ENCODE measurements at regions not wholly inside any gene's neighbourhood (a gene's known extent, or its start where the extent isn't known, plus 50 kb on each side); places are given as distances from the start of the nearest gene placed in this dataset.
"Not testable (repeated sequence)": the region's sequence is repeated elsewhere in the genome, so short reads cannot be mapped to it uniquely, and the experiment has no call there.

GRCh38 chr14:25833341-25834126 is 764.3 kb downstream of the NOVA1 start:
- ATAC-seq (no peak), DNase-seq (ENCODE audit: low spot score in 2 of 2) (no peak)
- peaks cover 0 to 4% of the 10 kb centered on the region in 2 donors for H3K36me3 Mint-ChIP-seq
- H3K27ac Mint-ChIP-seq: no peak overlapping the region
- H3K9me3 Mint-ChIP-seq: peaks cover 14 to 18% of the 10 kb centered on the region in 2 donors

- Mint-ChIP-seq H3K36me3 (peaks cover 0 to 4% of the 10 kb centered on the region in 2 donors), H3K9me3 (peaks cover 9 to 10% of the 10 kb centered on the region in 2 donors), H3K27ac (no peak overlapping the region)
- ATAC-seq (no peak), DNase-seq (ENCODE audit: low spot score in 2 of 2) (no peak)
Observed at GRCh38 chr14:25832585-25832984, 765.2 kb downstream of the NOVA1 start.

- H3K27ac Mint-ChIP-seq: no peak overlapping the region
- ATAC-seq: no peak
- H3K9me3 Mint-ChIP-seq: peaks cover 5 to 9% of the 10 kb centered on the region in 2 donors
Observed at GRCh38 chr14:25828562-25828961, 769.3 kb downstream of the NOVA1 start.

DNA sequence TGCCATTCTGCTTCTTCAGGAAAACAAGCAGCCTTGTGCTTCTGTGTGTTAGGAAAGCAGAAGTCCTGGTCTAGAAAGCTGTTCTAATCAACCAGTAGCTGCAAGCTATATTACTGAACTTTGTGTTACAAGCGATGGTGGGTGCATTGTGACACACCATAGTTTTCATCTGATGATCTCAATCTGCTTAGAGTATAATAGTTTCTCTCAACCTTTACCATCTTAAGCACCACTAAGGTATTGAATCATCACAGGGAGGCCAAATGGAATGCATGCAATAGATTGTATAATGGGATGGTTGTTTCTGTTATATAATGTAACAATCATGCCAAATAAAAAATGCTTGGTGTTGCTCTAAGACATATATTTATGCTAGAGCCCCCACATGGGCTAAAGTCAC is 771.7 kb downstream of the NOVA1 start:
- H3K9me3 Mint-ChIP-seq: peaks cover 5 to 9% of the 10 kb centered on the region in 2 donors
- no peak overlapping the region for H3K27ac Mint-ChIP-seq
- ATAC-seq: no peak
- no peaks in the 10 kb centered on the region for H3K36me3 Mint-ChIP-seq
- no peak for DNase-seq (ENCODE audit: low spot score in 2 of 2)

More at GRCh38 chr14:25828562-25828961, 769.3 kb downstream of the NOVA1 start:
- DNase-seq (ENCODE audit: low spot score in 2 of 2): no peak
- peaks cover 0 to 4% of the 10 kb centered on the region in 2 donors for H3K36me3 Mint-ChIP-seq

GRCh38 chr14:25820368-25820767 is 770.4 kb upstream of the STXBP6 start:
- DNase-seq (ENCODE audit: low spot score in 2 of 2): no peak
- no peak for ATAC-seq
- no peaks in the 10 kb centered on the region for H3K36me3 Mint-ChIP-seq
- peaks cover 18 to 25% of the 10 kb centered on the region in 2 donors for H3K9me3 Mint-ChIP-seq
- H3K27ac Mint-ChIP-seq: no peak overlapping the region

DNA sequence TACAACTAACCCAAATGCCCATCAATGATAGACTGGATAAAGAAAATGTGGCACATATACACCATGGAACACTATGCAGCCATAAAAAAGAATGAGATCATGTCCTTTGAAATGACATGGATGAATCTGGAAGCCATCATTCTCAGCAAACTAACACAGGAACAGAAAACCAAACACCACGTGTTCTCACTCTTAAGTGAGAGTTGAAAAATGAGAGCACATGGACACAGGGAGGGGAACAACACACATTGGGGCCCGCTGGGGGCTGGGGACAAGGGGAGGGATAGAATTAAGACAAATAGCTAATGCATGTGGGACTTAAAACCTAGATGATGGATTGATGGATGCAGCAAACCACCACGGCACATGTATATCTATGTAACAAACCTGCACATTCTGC is 764.7 kb upstream of the STXBP6 start:
- H3K27ac Mint-ChIP-seq; DNase-seq (ENCODE audit: low spot score in 2 of 2); ATAC-seq; H3K36me3 Mint-ChIP-seq: not testable (repeated sequence)
- peaks cover 17 to 20% of the 10 kb centered on the region in 2 donors for H3K9me3 Mint-ChIP-seq

DNA sequence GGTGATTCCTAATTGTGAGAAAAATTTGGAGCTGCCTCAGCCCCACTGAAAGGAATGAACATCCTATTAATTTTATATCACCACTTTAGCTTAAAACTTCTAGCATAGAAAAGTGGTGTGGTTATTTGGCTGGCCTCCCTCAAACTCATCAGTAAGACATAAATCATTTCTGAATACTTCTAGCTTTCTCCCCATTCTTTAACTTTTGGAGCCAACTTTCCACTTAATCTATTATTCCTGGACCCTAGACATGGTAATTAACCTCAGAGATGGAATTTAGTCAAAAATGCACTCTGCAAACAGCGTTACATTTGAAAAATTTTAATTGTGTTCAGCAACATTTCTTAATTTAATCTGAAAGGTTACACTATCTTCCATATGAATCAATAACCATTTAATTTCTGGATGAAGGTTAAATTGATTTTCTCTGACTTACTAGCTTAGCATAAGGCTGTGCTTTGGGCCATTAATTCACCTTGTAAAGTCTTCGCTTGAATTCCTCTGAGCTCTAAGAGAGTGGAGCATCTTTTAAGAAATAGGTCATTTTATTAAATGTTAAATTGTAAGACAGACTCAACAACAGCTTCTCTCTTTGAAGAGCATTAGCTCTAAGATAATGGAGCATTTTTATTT is 753.6 kb upstream of the STXBP6 start:
- ATAC-seq (no peak), DNase-seq (ENCODE audit: low spot score in 2 of 2) (no peak)
- Mint-ChIP-seq H3K9me3 (peaks cover 32 to 50% of the 10 kb centered on the region in 2 donors), H3K36me3 (peaks cover 0 to 12% of the 10 kb centered on the region in 2 donors), H3K27ac (no peak overlapping the region)

- Mint-ChIP-seq H3K27ac (no peak overlapping the region), H3K36me3 (peaks cover 0 to under 1% of the 10 kb centered on the region in 2 donors), H3K9me3 (peaks cover 28 to 50% of the 10 kb centered on the region in 2 donors)
- DNase-seq (ENCODE audit: low spot score in 2 of 2): no peak
- no peak for ATAC-seq
Observed at GRCh38 chr14:25800841-25801240, 750.9 kb upstream of the STXBP6 start.

GRCh38 chr14:25788252-25788651 is 738.3 kb upstream of the STXBP6 start:
- ATAC-seq (no peak), DNase-seq (ENCODE audit: low spot score in 2 of 2) (no peak)
- H3K36me3 Mint-ChIP-seq: peaks cover 4 to 7% of the 10 kb centered on the region in 2 donors

DNA sequence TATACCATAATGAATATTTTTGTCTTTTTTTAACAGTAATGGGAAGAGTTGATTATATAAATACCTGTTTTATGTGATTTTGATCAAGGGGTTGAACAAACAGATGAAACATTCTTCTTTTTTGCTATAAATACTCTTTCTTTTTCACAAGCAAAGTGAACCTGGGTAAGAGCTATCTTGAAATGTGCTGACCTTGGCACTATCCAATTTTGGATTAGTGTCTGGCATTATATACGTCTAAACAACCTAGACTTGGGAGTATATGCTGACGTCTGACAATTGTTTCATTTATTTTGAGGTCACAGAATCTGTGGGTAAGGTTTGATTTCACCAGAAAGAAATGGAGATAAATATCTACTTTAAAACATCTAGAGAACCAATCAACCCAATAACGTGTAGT is 716.0 kb upstream of the STXBP6 start:
- no peaks in the 10 kb centered on the region for H3K36me3 Mint-ChIP-seq
- H3K27ac Mint-ChIP-seq: no peak overlapping the region
- H3K9me3 Mint-ChIP-seq: peaks cover 21 to 22% of the 10 kb centered on the region in 2 donors

More at GRCh38 chr14:25788252-25788651, 738.3 kb upstream of the STXBP6 start:
- Mint-ChIP-seq H3K9me3 (peaks cover 17 to 33% of the 10 kb centered on the region in 2 donors), H3K27ac (no peak overlapping the region)

DNA sequence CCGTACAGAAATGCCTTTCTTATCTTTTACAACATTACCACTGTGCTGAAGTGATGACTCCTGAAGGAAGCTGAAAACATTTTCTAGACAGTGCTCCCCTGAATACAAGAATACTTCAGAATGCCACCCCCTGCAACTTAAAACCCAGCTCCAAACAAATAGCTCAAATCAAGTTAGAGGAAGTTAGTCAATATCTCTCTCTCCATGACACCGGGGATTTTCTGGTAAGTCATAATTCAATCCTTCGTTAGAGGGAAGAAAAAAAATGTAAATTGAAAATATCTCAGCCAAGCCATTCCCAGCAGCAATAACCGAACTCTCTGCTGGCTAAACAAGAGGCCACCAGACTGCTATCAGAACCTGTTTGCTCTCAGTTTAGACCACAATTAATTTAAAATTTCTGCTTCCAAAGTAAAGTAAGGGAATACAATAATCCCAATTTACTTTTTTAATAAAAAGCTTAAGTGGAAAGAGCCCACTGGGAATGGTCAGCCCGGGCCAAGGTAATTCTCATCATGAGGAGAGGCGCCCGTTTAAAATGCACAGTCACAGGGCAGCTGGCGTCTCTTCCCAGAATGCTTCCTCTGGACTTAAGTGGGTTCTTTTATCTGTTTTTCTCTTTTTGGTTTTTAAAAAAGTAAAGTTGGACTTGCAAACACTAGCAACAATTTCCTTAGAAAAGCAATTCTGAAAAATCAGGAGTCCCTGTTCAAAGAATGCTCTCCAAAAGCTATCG is 710.1 kb upstream of the STXBP6 start:
- ATAC-seq: no peak
- H3K9me3 Mint-ChIP-seq: peaks cover 17 to 28% of the 10 kb centered on the region in 2 donors
- no peaks in the 10 kb centered on the region for H3K36me3 Mint-ChIP-seq
- no peak for DNase-seq (ENCODE audit: low spot score in 2 of 2)
- H3K27ac Mint-ChIP-seq: no peak overlapping the region

More for the DNA sequence above, 716.0 kb upstream of the STXBP6 start:
- ATAC-seq: no peak
- DNase-seq (ENCODE audit: low spot score in 2 of 2): no peak

- no peak for DNase-seq (ENCODE audit: low spot score in 2 of 2)
- no peak for ATAC-seq
- no peak overlapping the region for H3K27ac Mint-ChIP-seq
- H3K9me3 Mint-ChIP-seq: peaks cover 23 to 30% of the 10 kb centered on the region in 2 donors
- H3K36me3 Mint-ChIP-seq: no peaks in the 10 kb centered on the region
Observed at GRCh38 chr14:25759256-25759655, 709.3 kb upstream of the STXBP6 start.

DNA sequence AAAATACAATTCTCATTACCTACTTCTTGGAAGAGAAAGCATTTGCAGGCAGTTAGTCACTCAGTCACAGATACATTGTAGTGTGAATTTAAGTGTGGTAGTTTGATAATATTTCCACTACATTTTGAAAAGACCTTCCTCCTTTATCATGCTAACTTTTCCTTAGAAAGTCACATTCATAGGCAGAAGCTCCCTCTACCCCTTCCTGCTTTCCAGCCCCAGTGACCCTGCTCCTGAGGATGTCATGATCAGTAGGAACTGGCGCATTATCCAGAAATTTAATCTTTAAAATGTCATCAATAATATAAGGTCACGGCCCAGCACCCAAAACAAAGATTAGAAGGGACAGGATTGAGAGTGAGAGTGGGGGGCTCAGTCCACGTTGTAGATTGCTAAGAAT is 707.4 kb upstream of the STXBP6 start:
- no peak for DNase-seq (ENCODE audit: low spot score in 2 of 2)
- Mint-ChIP-seq H3K9me3 (peaks cover 23 to 28% of the 10 kb centered on the region in 2 donors), H3K36me3 (no peaks in the 10 kb centered on the region), H3K27ac (no peak overlapping the region)
- no peak for ATAC-seq

GRCh38 chr14:25756876-25757275 is 706.9 kb upstream of the STXBP6 start:
- Mint-ChIP-seq H3K27ac (no peak overlapping the region), H3K36me3 (no peaks in the 10 kb centered on the region), H3K9me3 (peaks cover 23 to 28% of the 10 kb centered on the region in 2 donors)
- DNase-seq (ENCODE audit: low spot score in 2 of 2) (no peak), ATAC-seq (no peak)

DNA sequence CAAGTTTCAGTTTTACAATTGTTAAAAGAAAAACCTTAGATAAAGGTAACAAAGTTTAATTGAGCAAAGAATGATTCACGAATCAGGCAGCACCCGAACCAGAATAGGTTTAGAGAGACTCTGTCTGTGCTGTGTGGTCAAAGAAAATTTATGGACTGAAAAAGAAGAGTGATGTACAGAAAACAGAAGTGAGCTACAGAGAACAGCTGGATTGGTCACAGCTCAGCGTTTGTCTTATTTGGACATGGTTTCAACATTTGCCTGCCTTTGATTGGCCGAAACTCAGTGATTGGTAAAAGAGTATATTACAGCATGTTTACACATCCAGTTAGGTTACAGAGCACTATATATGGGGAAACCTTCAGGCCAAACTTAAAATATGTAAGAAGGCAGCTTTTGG is 703.2 kb upstream of the STXBP6 start:
- ATAC-seq: no peak
- DNase-seq (ENCODE audit: low spot score in 2 of 2): no peak
- no peaks in the 10 kb centered on the region for H3K36me3 Mint-ChIP-seq
- no peak overlapping the region for H3K27ac Mint-ChIP-seq
- H3K9me3 Mint-ChIP-seq: peaks cover 16 to 18% of the 10 kb centered on the region in 2 donors

DNA sequence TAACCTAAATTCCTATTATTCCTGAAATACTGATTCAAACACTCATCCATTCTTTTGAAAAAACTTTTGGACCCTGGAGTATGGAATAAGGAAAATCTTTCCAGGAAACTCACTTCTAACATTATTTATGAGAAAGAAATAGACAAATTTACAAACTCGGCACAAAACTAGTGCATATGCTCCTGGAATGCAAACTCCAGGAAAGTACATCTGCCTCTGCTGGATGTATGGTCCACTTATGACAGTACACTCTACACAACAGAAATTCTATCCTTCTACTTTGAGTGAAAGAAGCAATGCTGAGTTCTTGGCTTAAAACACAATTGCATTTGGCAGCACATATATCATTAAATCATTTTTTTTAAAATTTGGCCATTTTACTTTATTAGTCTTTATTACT is 700.5 kb upstream of the STXBP6 start:
- H3K36me3 Mint-ChIP-seq: no peaks in the 10 kb centered on the region
- peaks cover 21 to 25% of the 10 kb centered on the region in 2 donors for H3K9me3 Mint-ChIP-seq
- no peak for DNase-seq (ENCODE audit: low spot score in 2 of 2)
- H3K27ac Mint-ChIP-seq: no peak overlapping the region
- ATAC-seq: no peak
